Liver (tissue), 8 donors: ENCODE measurements at regions not wholly inside any gene's neighbourhood (a gene's known extent, or its start where the extent isn't known, plus 50 kb on each side); places are given as distances from the start of the nearest gene placed in this dataset.

Source experiments
- DNase-seq: peaks from one replicate; pipeline ENCODE4 v3.0.0-alpha.2; 2017; ENCODE audit warnings: low spot score
- H3K27ac ChIP-seq, 2 donors: one replicate each; pipeline ENCODE4 v1.7.0; 2013; ENCODE audit warnings: inconsistent platforms in 2 of 2, low read length in 2 of 2, control low read depth in 1 of 2, low read depth in 1 of 2, mild to moderate bottlenecking in 1 of 2
- H3K27me3 ChIP-seq, 4 donors: one replicate each; pipeline versions ENCODE4 v1.6.1 to v1.7.0; 2013; ENCODE audit warnings: low read length in 3 of 4, inconsistent platforms in 1 of 4, mild to moderate bottlenecking in 1 of 4, moderate library complexity in 1 of 4; ENCODE audit not compliant: control insufficient read depth in 4 of 4, insufficient read depth in 4 of 4
- H3K36me3 ChIP-seq, 4 donors: one replicate each; pipeline versions ENCODE4 v1.6.1 to v1.7.0; 2013; ENCODE audit warnings: low read length in 3 of 4, mild to moderate bottlenecking in 3 of 4, low read depth in 1 of 4, moderate library complexity in 1 of 4; ENCODE audit not compliant: control insufficient read depth in 4 of 4, insufficient read depth in 3 of 4
- H3K4me1 ChIP-seq, 4 donors: one replicate each; pipeline versions ENCODE4 v1.6.1 to v1.7.0; 2013; ENCODE audit warnings: low read length in 3 of 4, mild to moderate bottlenecking in 3 of 4, moderate library complexity in 1 of 4; ENCODE audit not compliant: control insufficient read depth in 4 of 4, insufficient read depth in 4 of 4
- H3K4me3 ChIP-seq, 3 donors: one replicate each; pipeline versions ENCODE4 v1.6.1 to v1.7.0; 2013; ENCODE audit warnings: low read length in 3 of 3, control low read depth in 1 of 3, low read depth in 1 of 3, mild to moderate bottlenecking in 1 of 3
- H3K9ac ChIP-seq, 2 donors: one replicate each; pipeline ENCODE4 v1.7.0; 2013; ENCODE audit warnings: low read length in 2 of 2, mild to moderate bottlenecking in 2 of 2, moderate library complexity in 2 of 2, control low read depth in 1 of 2, low read depth in 1 of 2
- H3K9me3 ChIP-seq, 4 donors: one replicate each; pipeline versions ENCODE4 v1.6.1 to v1.7.0; 2013; ENCODE audit warnings: low read length in 3 of 4; ENCODE audit not compliant: control insufficient read depth in 4 of 4
- CTCF ChIP-seq: fragments of 150-350 bp; IDR thresholded peaks from 2 replicates; pipeline ENCODE4 v1.5.1; 2017; ENCODE audit warnings: improper control_type of control experiment, low read depth, low read length; ENCODE audit not compliant: missing input control
- EGR1 ChIP-seq, 2 donors: IDR thresholded peaks; 2 replicates each; pipeline ENCODE4 v1.6.1; 2016 to 2018; ENCODE audit warnings: antibody characterized with exemption in 2 of 2, low read depth in 2 of 2
- FOXA1 ChIP-seq: IDR thresholded peaks from 2 replicates; pipeline ENCODE4 v1.6.1; 2016; ENCODE audit warnings: antibody characterized with exemption
- GABPA ChIP-seq, 2 donors: IDR thresholded peaks in 1 of 2; conservative IDR thresholded peaks in 1 of 2; 2 replicates each; pipeline ENCODE4 v1.6.1; 2016; ENCODE audit warnings: antibody characterized with exemption in 2 of 2, mild to moderate bottlenecking in 1 of 2, moderate library complexity in 1 of 2
- HNF4A ChIP-seq, 2 donors: conservative IDR thresholded peaks; 2 replicates each; pipeline ENCODE4 v1.6.1; 2016; ENCODE audit warnings: antibody characterized with exemption in 2 of 2, mild to moderate bottlenecking in 2 of 2
- HNF4G ChIP-seq: IDR thresholded peaks from 2 replicates; pipeline ENCODE4 v1.6.1; 2016; ENCODE audit warnings: antibody characterized with exemption
- NR2F2 ChIP-seq: IDR thresholded peaks from 2 replicates; pipeline ENCODE4 v1.6.1; 2016; ENCODE audit warnings: antibody characterized with exemption
- RAD21 ChIP-seq, 2 donors: IDR thresholded peaks; 2 replicates each; pipeline ENCODE4 v1.6.1; 2016; ENCODE audit warnings: antibody characterized with exemption in 2 of 2, mild to moderate bottlenecking in 2 of 2
- RXRA ChIP-seq, 2 donors: IDR thresholded peaks; 2 replicates each; pipeline ENCODE4 v1.6.1; 2017 to 2018; ENCODE audit warnings: antibody characterized with exemption in 2 of 2, mild to moderate bottlenecking in 1 of 2
- SP1 ChIP-seq: IDR thresholded peaks from 2 replicates; pipeline ENCODE4 v1.6.1; 2018; ENCODE audit warnings: antibody characterized with exemption, mild to moderate bottlenecking
- TAF1 ChIP-seq: conservative IDR thresholded peaks from 2 replicates; pipeline ENCODE4 v1.6.1; 2016; ENCODE audit warnings: antibody characterized with exemption, mild to moderate bottlenecking
- WGBS: extraction: QIAGEN DNeasy Blood & Tissue Kit; methylation state at CpG from one replicate; pipeline ENCODE4 v1.1.7; 2013; 5-methylcytosine and 5-hydroxymethylcytosine counted together
- TF ChIP-seq, protein P1 (sequence below): IDR thresholded peaks from 2 replicates; pipeline ENCODE4 v1.6.1; 2016; ENCODE audit warnings: antibody characterized with exemption
- TF ChIP-seq, protein P2 (sequence below): IDR thresholded peaks from 2 replicates; pipeline ENCODE4 v1.6.1; 2016; ENCODE audit warnings: antibody characterized with exemption, mild to moderate bottlenecking
- donor health status: healthy.
- donor health status: healthy.
- donor health status: healthy.
- donor health status: healthy.
- donor health status: healthy.

DNA sequence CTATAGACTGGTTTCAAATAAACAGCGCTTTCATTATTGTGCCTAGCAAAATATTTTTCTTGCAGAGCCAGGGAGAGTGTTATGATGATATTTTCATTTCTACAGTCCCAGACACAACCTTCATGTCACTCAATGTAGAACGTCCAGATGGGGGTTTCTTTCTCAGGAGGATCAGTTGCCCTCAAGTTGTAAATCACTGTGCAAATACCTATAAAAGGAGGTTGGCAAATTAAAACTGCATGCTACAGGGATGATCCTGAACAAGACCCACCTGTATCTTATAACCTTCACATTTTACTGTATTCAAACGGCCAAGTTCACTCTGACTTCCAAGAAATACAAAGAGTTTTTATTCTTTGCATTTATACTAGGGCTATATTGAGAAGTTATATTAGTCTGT is 486.0 kb downstream of the EDEM1 start:
- H3K27ac ChIP-seq = no peak overlapping the region
- WGBS = 71% methylated on average over 3 of the region's 3 CpGs
- H3K4me3 ChIP-seq = no peak overlapping the region
- no peaks in the 10 kb centered on the region for H3K36me3 ChIP-seq
- H3K27me3 ChIP-seq = no peaks in the 10 kb centered on the region
- peaks cover 0 to 6% (median 0%) of the 10 kb centered on the region in 4 donors for H3K9me3 ChIP-seq
- DNase-seq = no peak
- TF ChIP-seq RAD21 (IDR thresholded peaks at IDR 0.05) (no peak), RXRA (IDR thresholded peaks at IDR 0.05) (no peak), GABPA (IDR thresholded peaks at IDR 0.05 in 1 of 2, conservative IDR thresholded peaks at IDR 0.05 in 1 of 2) (no peak)
- TF ChIP-seq, protein P1, sequence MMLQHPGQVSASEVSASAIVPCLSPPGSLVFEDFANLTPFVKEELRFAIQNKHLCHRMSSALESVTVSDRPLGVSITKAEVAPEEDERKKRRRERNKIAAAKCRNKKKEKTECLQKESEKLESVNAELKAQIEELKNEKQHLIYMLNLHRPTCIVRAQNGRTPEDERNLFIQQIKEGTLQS = no peak
- H3K9ac ChIP-seq = no peak overlapping the region
- no peaks in the 10 kb centered on the region for H3K4me1 ChIP-seq

GRCh38 chr3:5675319-5675718 is 487.8 kb downstream of the EDEM1 start:
- H3K27me3 ChIP-seq = no peaks in the 10 kb centered on the region
- TF ChIP-seq RAD21 (IDR thresholded peaks at IDR 0.05) (no peak), CTCF (no peak), TAF1 (no peak), EGR1 (IDR thresholded peaks at IDR 0.05; ENCODE audit: low read depth in 2 of 2) (no peak), HNF4G (no peak), HNF4A (conservative IDR thresholded peaks at IDR 0.05) (no peak), RXRA (IDR thresholded peaks at IDR 0.05) (no peak), SP1 (no peak), GABPA (IDR thresholded peaks at IDR 0.05 in 1 of 2, conservative IDR thresholded peaks at IDR 0.05 in 1 of 2) (no peak), NR2F2 (no peak)
- TF ChIP-seq, protein P1 = no peak
- no peaks in the 10 kb centered on the region for H3K36me3 ChIP-seq
- H3K27ac ChIP-seq = no peak overlapping the region
- no peaks in the 10 kb centered on the region for H3K4me1 ChIP-seq
- no peak overlapping the region for H3K4me3 ChIP-seq
- no peak overlapping the region for H3K9ac ChIP-seq
- no peak for DNase-seq
- H3K9me3 ChIP-seq = peaks cover 0 to 6% (median 0%) of the 10 kb centered on the region in 4 donors
- WGBS = 76% methylated on average over 3 of the region's 3 CpGs

DNA sequence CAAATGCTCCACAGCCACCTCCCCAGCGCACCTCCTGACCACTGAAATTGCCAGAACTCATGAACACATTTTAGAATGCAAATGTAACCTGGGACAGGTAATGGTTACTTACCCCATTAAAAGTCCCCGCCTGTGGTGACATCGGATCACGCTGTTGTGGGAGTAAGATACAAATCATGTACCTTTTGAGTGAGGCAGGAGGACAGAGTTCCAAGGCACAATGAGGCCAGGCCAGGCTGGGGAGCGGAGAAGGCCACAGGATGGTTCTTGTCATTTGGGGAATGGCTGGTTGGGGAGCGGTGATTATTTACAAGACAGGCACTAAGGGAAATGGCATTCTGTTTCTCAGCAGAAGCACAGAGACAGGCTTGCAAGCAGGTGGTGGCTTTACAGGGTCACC is 490.0 kb downstream of the EDEM1 start:
- Histone ChIP-seq H3K4me3 (no peak overlapping the region), H3K4me1 (no peaks in the 10 kb centered on the region), H3K27ac (no peak overlapping the region), H3K27me3 (no peaks in the 10 kb centered on the region), H3K9me3 (no peaks in the 10 kb centered on the region), H3K9ac (no peak overlapping the region), H3K36me3 (no peaks in the 10 kb centered on the region)
- WGBS = 80% methylated on average over 6 of the region's 6 CpGs
- no peak for DNase-seq
- TF ChIP-seq SP1 (no peak), RAD21 (IDR thresholded peaks at IDR 0.05) (no peak), NR2F2 (no peak), HNF4G (no peak), FOXA1 (no peak), HNF4A (conservative IDR thresholded peaks at IDR 0.05) (no peak)
- TF ChIP-seq, protein P2, sequence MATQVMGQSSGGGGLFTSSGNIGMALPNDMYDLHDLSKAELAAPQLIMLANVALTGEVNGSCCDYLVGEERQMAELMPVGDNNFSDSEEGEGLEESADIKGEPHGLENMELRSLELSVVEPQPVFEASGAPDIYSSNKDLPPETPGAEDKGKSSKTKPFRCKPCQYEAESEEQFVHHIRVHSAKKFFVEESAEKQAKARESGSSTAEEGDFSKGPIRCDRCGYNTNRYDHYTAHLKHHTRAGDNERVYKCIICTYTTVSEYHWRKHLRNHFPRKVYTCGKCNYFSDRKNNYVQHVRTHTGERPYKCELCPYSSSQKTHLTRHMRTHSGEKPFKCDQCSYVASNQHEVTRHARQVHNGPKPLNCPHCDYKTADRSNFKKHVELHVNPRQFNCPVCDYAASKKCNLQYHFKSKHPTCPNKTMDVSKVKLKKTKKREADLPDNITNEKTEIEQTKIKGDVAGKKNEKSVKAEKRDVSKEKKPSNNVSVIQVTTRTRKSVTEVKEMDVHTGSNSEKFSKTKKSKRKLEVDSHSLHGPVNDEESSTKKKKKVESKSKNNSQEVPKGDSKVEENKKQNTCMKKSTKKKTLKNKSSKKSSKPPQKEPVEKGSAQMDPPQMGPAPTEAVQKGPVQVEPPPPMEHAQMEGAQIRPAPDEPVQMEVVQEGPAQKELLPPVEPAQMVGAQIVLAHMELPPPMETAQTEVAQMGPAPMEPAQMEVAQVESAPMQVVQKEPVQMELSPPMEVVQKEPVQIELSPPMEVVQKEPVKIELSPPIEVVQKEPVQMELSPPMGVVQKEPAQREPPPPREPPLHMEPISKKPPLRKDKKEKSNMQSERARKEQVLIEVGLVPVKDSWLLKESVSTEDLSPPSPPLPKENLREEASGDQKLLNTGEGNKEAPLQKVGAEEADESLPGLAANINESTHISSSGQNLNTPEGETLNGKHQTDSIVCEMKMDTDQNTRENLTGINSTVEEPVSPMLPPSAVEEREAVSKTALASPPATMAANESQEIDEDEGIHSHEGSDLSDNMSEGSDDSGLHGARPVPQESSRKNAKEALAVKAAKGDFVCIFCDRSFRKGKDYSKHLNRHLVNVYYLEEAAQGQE = no peak
